H1 (cell line): ENCODE measurements at regions not wholly inside any gene's neighbourhood (a gene's known extent, or its start where the extent isn't known, plus 50 kb on each side); places are given as distances from the start of the nearest gene placed in this dataset.

Source experiments
- CTCF ChIA-PET: fragments of 300-600 bp; sonication (Branson Sonifier 250); formaldehyde crosslinking; loops from one replicate; lab custom pipeline; 2021; ENCODE audit not compliant: partially characterized antibody; lab: Charles Lee
- POLR2A ChIA-PET: fragments of 300-600 bp; sonication (Branson Sonifier 250); formaldehyde crosslinking; loops from one replicate; lab custom pipeline; 2021; ENCODE audit warnings: inconsistent platforms; ENCODE audit not compliant: partially characterized antibody; lab: Charles Lee
- DNase-seq, 2 experiments: peaks; one replicate each; pipeline versions ENCODE4 v3.0.0 to v3.0.0-alpha.2; 2010 to 2022; ENCODE audit warnings: low spot score in 2 of 2, low read depth in 1 of 2, mixed read lengths in 1 of 2
- FAIRE-seq: peaks from 2 replicates; lab custom pipeline; 2011; peaks lifted over from hg19 to GRCh38; lab: Jason Lieb, UNC
- H2AFZ ChIP-seq: 2 replicates; pipeline ENCODE4 v1.8.1; 2012; ENCODE audit warnings: low read length, inconsistent platforms
- H2AK5ac ChIP-seq: 2 replicates; pipeline ENCODE4 v1.6.1; 2013; ENCODE audit warnings: low read depth, low read length
- H2BK120ac ChIP-seq: replicated peaks from 2 replicates; pipeline ENCODE3; 2013; ENCODE audit warnings: low read depth, low read length, inconsistent platforms
- H2BK12ac ChIP-seq: 2 replicates; pipeline ENCODE4 v1.6.1; 2013; ENCODE audit warnings: low read depth, low read length
- H2BK15ac ChIP-seq: 2 replicates; pipeline ENCODE4 v1.6.1; 2013; ENCODE audit warnings: low read length
- H2BK20ac ChIP-seq: 2 replicates; pipeline ENCODE4 v1.6.1; 2013; ENCODE audit warnings: low read length
- H2BK5ac ChIP-seq: 2 replicates; pipeline ENCODE4 v1.6.1; 2013; ENCODE audit warnings: low read depth, low read length
- H3K14ac ChIP-seq: 2 replicates; pipeline ENCODE4 v1.6.1; 2013; ENCODE audit warnings: inconsistent platforms; ENCODE audit not compliant: insufficient read length
- H3K18ac ChIP-seq: 2 replicates; pipeline ENCODE4 v1.6.1; 2013; ENCODE audit warnings: low read length; ENCODE audit errors: extremely low read depth
- H3K23ac ChIP-seq: 2 replicates; pipeline ENCODE4 v1.6.1; 2013; ENCODE audit warnings: inconsistent platforms; ENCODE audit not compliant: insufficient read length
- H3K23me2 ChIP-seq: 2 replicates; pipeline ENCODE4 v1.6.1; 2013; ENCODE audit warnings: low read depth, low read length
- H3K27ac ChIP-seq: 2 replicates; pipeline ENCODE4 v1.6.1; 2011; ENCODE audit warnings: low read depth, low read length, inconsistent platforms
- H3K27me3 ChIP-seq, 4 experiments: replicated peaks in 1 of 4; 1 replicate in 1 of 4; 2 replicates in 3 of 4; pipeline versions ENCODE4 v1.6.1 to v1.8.1; 2011 to 2013; ENCODE audit warnings: low read length in 3 of 4, mild to moderate bottlenecking in 3 of 4, inconsistent platforms in 2 of 4, mixed read lengths in 2 of 4, moderate library complexity in 1 of 4; ENCODE audit not compliant: control insufficient read depth in 3 of 4, insufficient read depth in 3 of 4; ENCODE audit errors: extremely low read depth in 1 of 4
- H3K36me3 ChIP-seq, 4 experiments: 2 replicates each; pipeline versions ENCODE4 v1.6.1 to v1.8.1; 2011 to 2013; ENCODE audit warnings: mild to moderate bottlenecking in 4 of 4, low read length in 3 of 4, moderate library complexity in 2 of 4, control low read depth in 1 of 4, inconsistent platforms in 1 of 4; ENCODE audit not compliant: insufficient read depth in 4 of 4, control insufficient read depth in 2 of 4
- H3K4ac ChIP-seq: replicated peaks from 2 replicates; pipeline ENCODE3; 2013; ENCODE audit warnings: low read length, low read depth, mixed read lengths, inconsistent platforms; ENCODE audit not compliant: insufficient read length
- H3K4me1 ChIP-seq, 4 experiments: replicated peaks in 1 of 4; 1 replicate in 1 of 4; 2 replicates in 3 of 4; pipeline versions ENCODE4 v1.6.1 to v1.8.1; 2011 to 2013; ENCODE audit warnings: low read length in 3 of 4, inconsistent platforms in 2 of 4, mixed read lengths in 1 of 4; ENCODE audit not compliant: insufficient read depth in 4 of 4, control insufficient read depth in 3 of 4
- H3K4me2 ChIP-seq, 2 experiments: 2 replicates each; pipeline versions ENCODE4 v1.6.1 to v1.8.1; 2011 to 2013; ENCODE audit warnings: low read depth in 2 of 2, low read length in 2 of 2, control low read depth in 1 of 2, inconsistent platforms in 1 of 2, mild to moderate bottlenecking in 1 of 2; ENCODE audit not compliant: insufficient read depth in 1 of 2
- H3K4me3 ChIP-seq, 4 experiments: fragments of 200-600, 300-600 bp in 1 of 4; sonication (generic), shearing (Covaris generic), sonication (Bioruptor Twin) in 1 of 4; 2 replicates each; pipeline versions ENCODE4 v1.5.1 to v1.8.1; 2011 to 2016; ENCODE audit warnings: low read length in 4 of 4, low read depth in 3 of 4, control low read depth in 2 of 4, inconsistent platforms in 2 of 4, mild to moderate bottlenecking in 2 of 4, mixed read lengths in 1 of 4, moderate library complexity in 1 of 4; ENCODE audit not compliant: insufficient read depth in 2 of 4; ENCODE audit errors: extremely low read depth in 1 of 4
- H3K56ac ChIP-seq: replicated peaks from 2 replicates; pipeline ENCODE3; 2013; ENCODE audit warnings: low read depth, mild to moderate bottlenecking, mixed read lengths, low read length, inconsistent platforms; ENCODE audit not compliant: insufficient read length
- H3K79me1 ChIP-seq: 2 replicates; pipeline ENCODE4 v1.6.1; 2013; ENCODE audit warnings: low read depth, low read length, control low read depth
- H3K79me2 ChIP-seq, 2 experiments: 2 replicates each; pipeline versions ENCODE4 v1.6.1 to v1.8.1; 2012 to 2013; ENCODE audit warnings: low read length in 2 of 2, mild to moderate bottlenecking in 2 of 2, inconsistent platforms in 1 of 2; ENCODE audit not compliant: insufficient read depth in 2 of 2, control insufficient read depth in 1 of 2
- H3K9ac ChIP-seq, 4 experiments: replicated peaks in 1 of 4; 1 replicate in 1 of 4; 2 replicates in 3 of 4; pipeline versions ENCODE4 v1.6.1 to v1.8.1; 2011 to 2013; ENCODE audit warnings: low read depth in 3 of 4, low read length in 3 of 4, control low read depth in 2 of 4, mild to moderate bottlenecking in 2 of 4, moderate library complexity in 2 of 4, inconsistent platforms in 1 of 4; ENCODE audit errors: extremely low read depth in 1 of 4
- H3K9me3 ChIP-seq, 2 experiments: 2 replicates each; pipeline versions ENCODE4 v1.6.1 to v1.8.1; 2012 to 2013; ENCODE audit warnings: mild to moderate bottlenecking in 2 of 2, moderate library complexity in 2 of 2, control low read depth in 1 of 2, inconsistent platforms in 1 of 2, low read depth in 1 of 2, low read length in 1 of 2, mixed read lengths in 1 of 2; ENCODE audit not compliant: insufficient read depth in 2 of 2
- H4K20me1 ChIP-seq, 2 experiments: replicated peaks in 1 of 2; 2 replicates each; pipeline versions ENCODE3 to v1.8.1; 2011 to 2013; ENCODE audit warnings: inconsistent platforms in 2 of 2, low read length in 2 of 2, mild to moderate bottlenecking in 1 of 2; ENCODE audit not compliant: insufficient read depth in 2 of 2, control insufficient read depth in 1 of 2
- H4K5ac ChIP-seq: 2 replicates; pipeline ENCODE4 v1.6.1; 2013; ENCODE audit warnings: low read length, low read depth, mixed read lengths, inconsistent platforms; ENCODE audit not compliant: insufficient read length
- H4K8ac ChIP-seq: 2 replicates; pipeline ENCODE4 v1.8.0; 2013; ENCODE audit warnings: mild to moderate bottlenecking, moderate library complexity, low read length, inconsistent platforms; ENCODE audit not compliant: insufficient read depth; ENCODE audit errors: extremely low read depth
- H4K91ac ChIP-seq: replicated peaks from 2 replicates; pipeline ENCODE3; 2013; ENCODE audit warnings: low read length, mixed read lengths, inconsistent platforms; ENCODE audit not compliant: insufficient read length
- CBX5 ChIP-seq: fragments of 300-800, 300-1000 bp; sonication (generic); IDR thresholded peaks from 2 replicates; pipeline ENCODE4 v1.7.1; 2016; ENCODE audit warnings: antibody characterized with exemption, low read length, low read depth
- CHD2 ChIP-seq: IDR thresholded peaks from 2 replicates; pipeline ENCODE4 v1.6.1; 2012; ENCODE audit warnings: low read length, improper control_type of control experiment
- HDAC6 ChIP-seq: IDR thresholded peaks from one replicate; pipeline ENCODE4 v1.7.1; 2012; ENCODE audit warnings: low read depth, mild to moderate bottlenecking, inconsistent platforms, low read length, moderate library complexity
- JUN ChIP-seq: IDR thresholded peaks from 2 replicates; pipeline ENCODE4 v1.6.1; 2011; ENCODE audit warnings: low read depth, mild to moderate bottlenecking, improper control_type of control experiment, low read length
- MAFK ChIP-seq: IDR thresholded peaks from 2 replicates; pipeline ENCODE4 v1.6.1; 2012; ENCODE audit warnings: low read depth, mild to moderate bottlenecking, improper control_type of control experiment, low read length
- NANOG ChIP-seq: IDR thresholded peaks from 2 replicates; pipeline ENCODE4 v1.6.1; 2011; ENCODE audit warnings: low read length, low read depth, mild to moderate bottlenecking, inconsistent platforms; ENCODE audit not compliant: insufficient read depth, poor library complexity, severe bottlenecking
- POLR2A ChIP-seq, 2 experiments: IDR thresholded peaks; 1 replicate in 1 of 2; 2 replicates in 1 of 2; pipeline ENCODE4 v1.6.1; 2011; ENCODE audit warnings: low read depth in 2 of 2, low read length in 2 of 2, mild to moderate bottlenecking in 2 of 2; ENCODE audit errors: control extremely low read depth in 1 of 2
- RFX5 ChIP-seq: IDR thresholded peaks from 2 replicates; pipeline ENCODE4 v1.6.1; 2011; ENCODE audit warnings: low read depth, low read length, improper control_type of control experiment, borderline replicate concordance
- SAP30 ChIP-seq: fragments of 300-600 bp; sonication (generic); IDR thresholded peaks from 2 replicates; pipeline ENCODE4 v1.7.1; 2012; ENCODE audit warnings: low read length, moderate library complexity, mild to moderate bottlenecking, inconsistent platforms; ENCODE audit not compliant: insufficient read depth, insufficient replicate concordance
- SP1 ChIP-seq: IDR thresholded peaks from 2 replicates; pipeline ENCODE4 v1.6.1; 2011; ENCODE audit warnings: low read depth, low read length
- SUZ12 ChIP-seq: fragments of 200-600 bp; sonication (generic); IDR thresholded peaks from 2 replicates; pipeline ENCODE4 v1.6.1; 2012; ENCODE audit warnings: mild to moderate bottlenecking, inconsistent platforms, low read length, moderate library complexity, mixed read lengths
- TCF12 ChIP-seq: IDR thresholded peaks from 2 replicates; pipeline ENCODE4 v1.6.1; 2011; ENCODE audit warnings: low read depth, mild to moderate bottlenecking, low read length
- TEAD4 ChIP-seq: IDR thresholded peaks from 2 replicates; pipeline ENCODE4 v1.6.1; 2012; ENCODE audit warnings: low read depth, low read length, inconsistent platforms, mixed read lengths
- ZNF274 ChIP-seq: IDR thresholded peaks from 2 replicates; pipeline ENCODE4 v1.7.0; 2012; ENCODE audit warnings: low read length, borderline replicate concordance; ENCODE audit errors: extremely low read depth
- WGBS, 2 experiments: shearing (Covaris generic) in 1 of 2; methylation state at CpG; one replicate each; pipeline versions ENCODE4 v1.1.6 to v1.1.7; 2013 to 2015; ENCODE audit warnings: low lambda C conversion rate in 2 of 2, mixed read lengths in 2 of 2, inconsistent platforms in 1 of 2, low coverage in 1 of 2, missing lambda C conversion rate in 1 of 2; ENCODE audit not compliant: insufficient replicate concordance in 2 of 2, insufficient coverage in 1 of 2, insufficient read length in 1 of 2; ENCODE audit errors: extremely low coverage in 1 of 2, missing lambda C conversion rate in 1 of 2; 5-methylcytosine and 5-hydroxymethylcytosine counted together

DNA sequence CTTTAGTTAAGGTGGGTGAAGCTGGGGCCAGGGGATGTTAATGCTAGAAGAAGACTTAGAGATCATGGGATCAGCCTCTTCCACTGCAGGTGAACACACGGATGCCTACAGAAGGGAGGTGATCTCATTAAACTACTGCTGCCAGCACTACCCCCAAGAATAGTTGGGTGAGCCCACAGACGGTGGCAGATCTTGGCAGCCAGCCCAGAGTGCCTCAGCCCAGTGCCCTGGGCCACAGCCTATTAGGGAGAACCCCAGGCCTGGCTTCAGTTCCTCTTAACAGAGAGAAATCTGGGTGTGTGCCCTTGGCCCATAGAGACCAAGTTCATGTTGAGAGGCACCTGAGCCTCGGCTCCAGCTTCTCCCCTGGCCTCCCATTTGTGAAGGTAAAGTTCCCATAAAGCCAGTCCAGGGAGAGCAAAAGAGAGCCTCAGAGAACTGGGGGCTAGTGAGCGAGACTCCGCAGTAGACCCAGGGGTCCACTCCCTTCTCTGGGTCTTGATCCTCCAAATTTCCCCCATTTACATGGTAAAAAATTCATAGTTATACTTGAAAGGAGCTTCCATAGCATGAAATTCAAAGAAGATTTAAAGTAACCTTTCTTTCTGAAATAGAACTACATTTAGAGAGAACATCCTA, 125.0 kb upstream of the CCND2 start:
- H3K23me2 ChIP-seq = no peaks in the 10 kb centered on the region
- H3K4me2 ChIP-seq = no peak overlapping the region
- H3K56ac ChIP-seq = no peak overlapping the region
- peaks cover 6 to 10% (median 8%) of the 10 kb centered on the region in 4 experiments; a peak in 6 of 7 replicates for H3K4me1 ChIP-seq
- no peaks in the 10 kb centered on the region for H3K79me2 ChIP-seq
- H4K8ac ChIP-seq = no peak overlapping the region
- H3K79me1 ChIP-seq = no peaks in the 10 kb centered on the region
- no peak overlapping the region for H3K18ac ChIP-seq
- ChIA-PET CTCF (interaction anchor here (1.5 to 2.2 kb wide), 2 partner anchors 33 to 34 kb away, joined by 4 to 7 read pairs; no protein-coding TSS in a partner anchor), POLR2A (interaction anchor here (0.7 to 1.5 kb wide), 2 partner anchors 8 to 215 kb away, joined by 3 read pairs; no protein-coding TSS in a partner anchor)
- H4K5ac ChIP-seq = no peak overlapping the region
- 92% methylated on average over 5 of the region's 5 CpGs; no CpG with 5 or more reads in 1 of the 2 experiments for WGBS, 2 experiments
- H3K14ac ChIP-seq = no peak overlapping the region
- H2BK120ac ChIP-seq = no peak overlapping the region
- H4K20me1 ChIP-seq = no peaks in the 10 kb centered on the region
- 0 out of 2 replicates have a peak overlapping the region, but pooled peaks have one; percentile 43 for H2BK12ac ChIP-seq
- H3K4ac ChIP-seq = no peak overlapping the region
- DNase-seq = no peak
- no peak overlapping the region for H3K4me3 ChIP-seq
- H3K9me3 ChIP-seq = peaks cover 4 to 5% of the 10 kb centered on the region in 2 experiments; a peak in 2 of 4 replicates
- H2BK15ac ChIP-seq = no peak overlapping the region
- H3K27ac ChIP-seq = no peak overlapping the region
- no peaks in the 10 kb centered on the region for H3K36me3 ChIP-seq
- H3K27me3 ChIP-seq = no peaks in the 10 kb centered on the region; a peak in 2 of 7 replicates
- H2BK5ac ChIP-seq = no peak overlapping the region
- H3K9ac ChIP-seq = no peak overlapping the region
- FAIRE-seq = no peak
- no peak overlapping the region for H2AFZ ChIP-seq
- no peak overlapping the region for H2BK20ac ChIP-seq
- H3K23ac ChIP-seq = no peak overlapping the region
- H4K91ac ChIP-seq = peak overlapping the region; percentile 28
- H2AK5ac ChIP-seq = no peak overlapping the region
- TF ChIP-seq RFX5 (no peak), CBX5 (no peak), TEAD4 (no peak), POLR2A (IDR thresholded peaks at IDR 0.05; ENCODE audit: control extremely low read depth in 1 of 2, low read depth in 2 of 2, low read length in 2 of 2) (no peak), ZNF274 (no peak), TCF12 (no peak), SAP30 (no peak), SUZ12 (no peak), NANOG (no peak), SP1 (no peak), HDAC6 (no peak), JUN (no peak), MAFK (no peak), CHD2 (no peak)
